Hepatocyte (in vitro differentiated cells): ENCODE measurements at regions not wholly inside any gene's neighbourhood (a gene's known extent, or its start where the extent isn't known, plus 50 kb on each side); places are given as distances from the start of the nearest gene placed in this dataset.

Source experiments
- CTCF ChIP-seq: fragments of 200-600 bp; sonication (generic); IDR thresholded peaks from 2 replicates; pipeline ENCODE4 v1.5.1; 2016; ENCODE audit warnings: antibody characterized with exemption, mild to moderate bottlenecking; ENCODE audit not compliant: poor library complexity
- EZH2 ChIP-seq: fragments of 200-600 bp; sonication (generic); IDR thresholded peaks from 2 replicates; pipeline ENCODE4 v1.6.1; 2016; ENCODE audit warnings: antibody characterized with exemption, mild to moderate bottlenecking, borderline replicate concordance

GRCh38 chr17:12537436-12537835 is 128.3 kb upstream of the MYOCD start:
- TF ChIP-seq CTCF (no peak), EZH2 (no peak)
